SK-N-MC (cell line): ENCODE measurements at regions not wholly inside any gene's neighbourhood (a gene's known extent, or its start where the extent isn't known, plus 50 kb on each side); places are given as distances from the start of the nearest gene placed in this dataset.

Experiments used
- EZH2 ChIP-seq: fragments of 200-600 bp; sonication (generic); IDR thresholded peaks from one replicate; pipeline ENCODE4 v1.6.1; 2017; ENCODE audit warnings: antibody characterized with exemption
- FOXP2 ChIP-seq: optimal IDR thresholded peaks from 2 replicates; pipeline ENCODE3; 2011; ENCODE audit warnings: mild to moderate bottlenecking, moderate library complexity; ENCODE audit not compliant: insufficient read depth; ENCODE audit errors: extremely low read length, control extremely low read depth
- POLR2AphosphoS5 ChIP-seq: IDR thresholded peaks from 2 replicates; pipeline ENCODE4 v1.6.1; 2012; ENCODE audit warnings: mild to moderate bottlenecking, low read depth, low read length, borderline replicate concordance

- TF ChIP-seq EZH2 (no peak), POLR2AphosphoS5 (no peak; the same call in 1 of the 2 replicates), FOXP2 (no peak)
These were observed 287.6 kb upstream of the SOX4 start for GRCh38 chr6:21305893-21306332.
